HEK293 (cell line): ENCODE measurements at regions not wholly inside any gene's neighbourhood (a gene's known extent, or its start where the extent isn't known, plus 50 kb on each side); places are given as distances from the start of the nearest gene placed in this dataset.

Experiments
- CTCF ChIA-PET: fragments of 350-600 bp; formaldehyde crosslinking; extraction: SDS; loops from one replicate; lab custom pipeline; 2021; ENCODE audit warnings: antibody characterized with exemption; lab: Yijun Ruan, JAX
- POLR2A ChIA-PET: fragments of 300-600 bp; formaldehyde crosslinking; extraction: SDS; loops from one replicate; lab custom pipeline; 2020; ENCODE audit warnings: antibody characterized with exemption, inconsistent platforms; lab: Yijun Ruan, JAX
- H3K27ac ChIP-seq: fragments of 200-500 bp; sonication (Bioruptor generic); 2 replicates; pipeline ENCODE4 v1.5.1; 2014; ENCODE audit warnings: low read depth, low read length, control low read depth, inconsistent platforms; ENCODE audit errors: extremely low read depth
- H3K36me3 ChIP-seq, 2 experiments: fragments of 200-500 bp in 1 of 2; sonication (Bioruptor generic) in 1 of 2; 1 replicate in 1 of 2; 2 replicates in 1 of 2; pipeline ENCODE4 v1.5.1; 2014 to 2017; ENCODE audit warnings: inconsistent platforms in 2 of 2, low read length in 2 of 2; ENCODE audit not compliant: control insufficient read depth in 2 of 2, insufficient read depth in 1 of 2
- H3K4me1 ChIP-seq: fragments of 200-500 bp; sonication (Bioruptor generic); 2 replicates; pipeline ENCODE4 v1.5.1; 2014; ENCODE audit warnings: mild to moderate bottlenecking, low read length, inconsistent platforms; ENCODE audit not compliant: control insufficient read depth, insufficient read depth
- H3K4me3 ChIP-seq: 2 replicates; pipeline ENCODE4 v1.5.1; 2011; ENCODE audit warnings: low read depth, mild to moderate bottlenecking, control low read depth, low read length, moderate library complexity
- H3K9me3 ChIP-seq: fragments of 200-500 bp; sonication (Bioruptor generic); 2 replicates; pipeline ENCODE4 v1.5.1; 2014; ENCODE audit warnings: low read depth, low read length, inconsistent platforms; ENCODE audit not compliant: control insufficient read depth, insufficient read depth
- AEBP2 ChIP-seq: fragments of 450-650 bp; formaldehyde crosslinking; IDR thresholded peaks from 2 replicates; pipeline ENCODE4 v1.5.1; 2016; ENCODE audit warnings: missing biosample characterization, missing genetic modification characterization, borderline replicate concordance
- BCL11A ChIP-seq: fragments of 450-650 bp; formaldehyde crosslinking; IDR thresholded peaks from 2 replicates; pipeline ENCODE4 v1.5.1; 2016; ENCODE audit warnings: low read depth, missing biosample characterization, missing genetic modification characterization
- GLI4 ChIP-seq: fragments of 450-650 bp; formaldehyde crosslinking; IDR thresholded peaks from 2 replicates; pipeline ENCODE4 v1.5.1; 2016; ENCODE audit warnings: missing biosample characterization, missing genetic modification characterization
- KLF10 ChIP-seq: fragments of 450-650 bp; IDR thresholded peaks from 2 replicates; pipeline ENCODE4 v1.5.1; 2018; ENCODE audit warnings: missing biosample characterization, mild to moderate bottlenecking, missing genetic modification characterization
- WT1 ChIP-seq: fragments of 450-650 bp; formaldehyde crosslinking; IDR thresholded peaks from 2 replicates; pipeline ENCODE4 v1.5.1; 2016; ENCODE audit warnings: missing biosample characterization, missing genetic modification characterization
- ZBTB20 ChIP-seq: fragments of 450-650 bp; formaldehyde crosslinking; IDR thresholded peaks from 2 replicates; pipeline ENCODE4 v1.5.1; 2016; ENCODE audit warnings: missing biosample characterization, missing genetic modification characterization
- ZBTB6 ChIP-seq: fragments of 450-650 bp; formaldehyde crosslinking; IDR thresholded peaks from 2 replicates; pipeline ENCODE4 v1.5.1; 2017; ENCODE audit warnings: missing biosample characterization, missing genetic modification characterization
- ZFHX2 ChIP-seq: fragments of 450-650 bp; formaldehyde crosslinking; conservative IDR thresholded peaks from 2 replicates; pipeline ENCODE4 v1.5.1; 2016; ENCODE audit warnings: missing biosample characterization, missing genetic modification characterization
- ZNF112 ChIP-seq: fragments of 450-650 bp; formaldehyde crosslinking; IDR thresholded peaks from 2 replicates; pipeline ENCODE4 v1.5.0; 2017; ENCODE audit warnings: missing biosample characterization, missing genetic modification characterization
- ZNF132 ChIP-seq: fragments of 450-650 bp; formaldehyde crosslinking; IDR thresholded peaks from 2 replicates; pipeline ENCODE4 v1.5.1; 2017; ENCODE audit warnings: missing biosample characterization, missing genetic modification characterization, borderline replicate concordance
- ZNF133 ChIP-seq: fragments of 450-650 bp; formaldehyde crosslinking; IDR thresholded peaks from 2 replicates; pipeline ENCODE4 v1.5.1; 2016; ENCODE audit warnings: missing biosample characterization, missing genetic modification characterization
- ZNF138 ChIP-seq: fragments of 450-650 bp; formaldehyde crosslinking; IDR thresholded peaks from 2 replicates; pipeline ENCODE4 v1.5.1; 2016; ENCODE audit warnings: missing biosample characterization, missing genetic modification characterization, borderline replicate concordance
- ZNF140 ChIP-seq: fragments of 450-650 bp; formaldehyde crosslinking; IDR thresholded peaks from 2 replicates; pipeline ENCODE4 v1.5.1; 2016; ENCODE audit warnings: missing biosample characterization, missing genetic modification characterization
- ZNF16 ChIP-seq: fragments of 450-650 bp; formaldehyde crosslinking; IDR thresholded peaks from 2 replicates; pipeline ENCODE4 v1.5.1; 2016; ENCODE audit warnings: low read depth, missing biosample characterization, missing genetic modification characterization
- ZNF169 ChIP-seq: fragments of 450-650 bp; formaldehyde crosslinking; IDR thresholded peaks from 2 replicates; pipeline ENCODE4 v1.5.1; 2016; ENCODE audit warnings: missing biosample characterization, missing genetic modification characterization
- ZNF292 ChIP-seq: fragments of 450-650 bp; formaldehyde crosslinking; IDR thresholded peaks from 2 replicates; pipeline ENCODE4 v1.5.1; 2016; ENCODE audit warnings: low read depth, missing biosample characterization, missing genetic modification characterization, borderline replicate concordance
- ZNF302 ChIP-seq: fragments of 450-650 bp; formaldehyde crosslinking; IDR thresholded peaks from 2 replicates; pipeline ENCODE4 v1.5.1; 2016; ENCODE audit warnings: missing biosample characterization, missing genetic modification characterization, low read depth
- ZNF404 ChIP-seq: fragments of 450-650 bp; formaldehyde crosslinking; IDR thresholded peaks from 2 replicates; pipeline ENCODE4 v1.5.1; 2017; ENCODE audit warnings: missing biosample characterization, missing genetic modification characterization
- ZNF473 ChIP-seq: fragments of 450-650 bp; formaldehyde crosslinking; IDR thresholded peaks from 2 replicates; pipeline ENCODE4 v1.5.1; 2017; ENCODE audit warnings: missing biosample characterization, missing genetic modification characterization
- ZNF558 ChIP-seq: fragments of 450-650 bp; formaldehyde crosslinking; IDR thresholded peaks from 2 replicates; pipeline ENCODE4 v1.5.1; 2016; ENCODE audit warnings: missing biosample characterization, missing genetic modification characterization
- ZNF621 ChIP-seq: fragments of 450-650 bp; formaldehyde crosslinking; IDR thresholded peaks from 2 replicates; pipeline ENCODE4 v1.5.1; 2017; ENCODE audit warnings: missing biosample characterization, missing genetic modification characterization
- ZNF747 ChIP-seq: fragments of 450-650 bp; formaldehyde crosslinking; IDR thresholded peaks from 2 replicates; pipeline ENCODE4 v1.5.1; 2016; ENCODE audit warnings: missing biosample characterization, missing genetic modification characterization
- ZNF76 ChIP-seq: fragments of 450-650 bp; formaldehyde crosslinking; IDR thresholded peaks from 2 replicates; pipeline ENCODE4; 2016; ENCODE audit warnings: low read depth, missing biosample characterization, missing genetic modification characterization, borderline replicate concordance
- ZNF785 ChIP-seq: fragments of 450-650 bp; formaldehyde crosslinking; IDR thresholded peaks from 2 replicates; pipeline ENCODE4 v1.5.1; 2016; ENCODE audit warnings: missing biosample characterization, missing genetic modification characterization
- ZNF791 ChIP-seq: fragments of 450-650 bp; formaldehyde crosslinking; IDR thresholded peaks from 2 replicates; pipeline ENCODE4 v1.5.1; 2016; ENCODE audit warnings: missing biosample characterization, missing genetic modification characterization
- ZSCAN30 ChIP-seq: fragments of 450-650 bp; IDR thresholded peaks from 2 replicates; pipeline ENCODE4 v1.5.1; 2018; ENCODE audit warnings: missing biosample characterization, mild to moderate bottlenecking, missing genetic modification characterization, moderate library complexity
- TF ChIP-seq, protein P1 (sequence below): fragments of 450-650 bp; formaldehyde crosslinking; IDR thresholded peaks from 2 replicates; pipeline ENCODE4 v1.5.1; 2016; ENCODE audit warnings: missing biosample characterization, missing genetic modification characterization
- TF ChIP-seq, protein P2 (sequence below): fragments of 450-650 bp; formaldehyde crosslinking; IDR thresholded peaks from 2 replicates; pipeline ENCODE4 v1.5.1; 2017; ENCODE audit warnings: missing biosample characterization, missing genetic modification characterization

- ChIA-PET POLR2A (no interaction called here), CTCF (no interaction called here)
- Histone ChIP-seq H3K36me3 (no peaks in the 10 kb centered on the region), H3K9me3 (no peaks in the 10 kb centered on the region), H3K4me1 (no peaks in the 10 kb centered on the region), H3K27ac (no peak overlapping the region), H3K4me3 (no peak overlapping the region)
- TF ChIP-seq ZNF169 (tag by site-specific recombination) (no peak), ZNF558 (tag by site-specific recombination) (no peak), ZNF747 (tag by site-specific recombination) (no peak), GLI4 (tag by site-specific recombination) (no peak), ZNF16 (tag by site-specific recombination) (no peak), ZNF133 (tag by site-specific recombination) (no peak), ZNF791 (no peak), ZSCAN30 (tag by site-specific recombination) (no peak), WT1 (no peak), ZNF140 (tag by site-specific recombination) (no peak), KLF10 (tag by site-specific recombination) (no peak)
- TF ChIP-seq, protein P1, sequence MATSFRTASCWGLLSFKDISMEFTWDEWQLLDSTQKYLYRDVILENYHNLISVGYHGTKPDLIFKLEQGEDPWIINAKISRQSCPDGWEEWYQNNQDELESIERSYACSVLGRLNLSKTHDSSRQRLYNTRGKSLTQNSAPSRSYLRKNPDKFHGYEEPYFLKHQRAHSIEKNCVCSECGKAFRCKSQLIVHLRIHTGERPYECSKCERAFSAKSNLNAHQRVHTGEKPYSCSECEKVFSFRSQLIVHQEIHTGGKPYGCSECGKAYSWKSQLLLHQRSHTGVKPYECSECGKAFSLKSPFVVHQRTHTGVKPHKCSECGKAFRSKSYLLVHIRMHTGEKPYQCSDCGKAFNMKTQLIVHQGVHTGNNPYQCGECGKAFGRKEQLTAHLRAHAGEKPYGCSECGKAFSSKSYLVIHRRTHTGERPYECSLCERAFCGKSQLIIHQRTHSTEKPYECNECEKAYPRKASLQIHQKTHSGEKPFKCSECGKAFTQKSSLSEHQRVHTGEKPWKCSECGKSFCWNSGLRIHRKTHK (tag by site-specific recombination), result no peak
Observed at GRCh38 chr12:25789541-25789944, 168.9 kb upstream of the RASSF8 start.

DNA sequence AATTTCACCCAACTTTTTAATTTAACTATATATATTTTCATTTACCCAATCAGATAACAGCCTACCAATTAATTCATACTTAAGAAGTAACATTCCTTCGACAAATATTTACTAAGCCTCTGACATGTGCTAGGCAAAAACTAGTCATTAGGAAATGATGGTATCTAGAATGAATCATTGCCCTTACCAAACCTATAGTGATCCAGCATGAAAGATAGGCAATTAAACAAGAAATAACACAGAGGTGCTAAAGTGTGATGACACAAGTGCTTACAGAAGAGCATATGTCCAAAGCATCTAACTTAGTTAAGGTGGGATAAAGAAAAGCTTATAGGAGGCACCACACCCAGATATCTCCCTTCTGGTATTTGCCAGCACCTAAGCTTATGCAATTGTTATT lies 166.5 kb upstream of the RASSF8 start:
- POLR2A ChIA-PET, result no interaction called here
- Histone ChIP-seq H3K36me3 (no peaks in the 10 kb centered on the region), H3K4me3 (no peak overlapping the region), H3K4me1 (no peaks in the 10 kb centered on the region), H3K9me3 (no peaks in the 10 kb centered on the region), H3K27ac (no peak overlapping the region)
- no peak for TF ChIP-seq ZNF785 (tag by site-specific recombination)
- no peak for TF ChIP-seq ZNF292 (tag by site-specific recombination)
- TF ChIP-seq AEBP2 (tag by site-specific recombination), result no peak
- TF ChIP-seq ZNF138 (tag by site-specific recombination), result no peak
- no peak for TF ChIP-seq ZNF132 (tag by site-specific recombination)
- no peak for TF ChIP-seq ZBTB6 (tag by site-specific recombination)
- TF ChIP-seq ZFHX2 (tag by site-specific recombination), result no peak
- TF ChIP-seq BCL11A (tag by site-specific recombination), result no peak
- no peak for TF ChIP-seq ZNF473 (tag by site-specific recombination)
- TF ChIP-seq ZNF112 (tag by site-specific recombination), result no peak
- TF ChIP-seq, protein P2, sequence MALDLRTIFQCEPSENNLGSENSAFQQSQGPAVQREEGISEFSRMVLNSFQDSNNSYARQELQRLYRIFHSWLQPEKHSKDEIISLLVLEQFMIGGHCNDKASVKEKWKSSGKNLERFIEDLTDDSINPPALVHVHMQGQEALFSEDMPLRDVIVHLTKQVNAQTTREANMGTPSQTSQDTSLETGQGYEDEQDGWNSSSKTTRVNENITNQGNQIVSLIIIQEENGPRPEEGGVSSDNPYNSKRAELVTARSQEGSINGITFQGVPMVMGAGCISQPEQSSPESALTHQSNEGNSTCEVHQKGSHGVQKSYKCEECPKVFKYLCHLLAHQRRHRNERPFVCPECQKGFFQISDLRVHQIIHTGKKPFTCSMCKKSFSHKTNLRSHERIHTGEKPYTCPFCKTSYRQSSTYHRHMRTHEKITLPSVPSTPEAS (tag by site-specific recombination), result no peak
- no peak for TF ChIP-seq ZNF621 (tag by site-specific recombination)
- TF ChIP-seq, protein P1 (tag by site-specific recombination), result no peak
- no peak for TF ChIP-seq ZNF302 (tag by site-specific recombination)
- TF ChIP-seq ZNF404 (tag by site-specific recombination), result no peak
- no peak for TF ChIP-seq KLF10 (tag by site-specific recombination)
- no peak for TF ChIP-seq ZBTB20 (tag by site-specific recombination)
- TF ChIP-seq ZNF76 (tag by site-specific recombination), result no peak
- CTCF ChIA-PET, result no interaction called here
